Nucleus accumbens (tissue), 56 donors: ENCODE measurements at regions not wholly inside any gene's neighbourhood (a gene's known extent, or its start where the extent isn't known, plus 50 kb on each side); places are given as distances from the start of the nearest gene placed in this dataset.

Source experiments
- DNase-seq, 56 donors: peaks; one replicate each; lab custom pipeline; 2025; lab: John Stamatoyannopoulos, UW

GRCh38 chr5:87997662-87998061, 271.0 kb downstream of the TMEM161B start:
- DNase-seq, result no peak

- no peak for DNase-seq
These were observed 302.4 kb downstream of the TMEM161B start for GRCh38 chr5:87966213-87966612.

DNA sequence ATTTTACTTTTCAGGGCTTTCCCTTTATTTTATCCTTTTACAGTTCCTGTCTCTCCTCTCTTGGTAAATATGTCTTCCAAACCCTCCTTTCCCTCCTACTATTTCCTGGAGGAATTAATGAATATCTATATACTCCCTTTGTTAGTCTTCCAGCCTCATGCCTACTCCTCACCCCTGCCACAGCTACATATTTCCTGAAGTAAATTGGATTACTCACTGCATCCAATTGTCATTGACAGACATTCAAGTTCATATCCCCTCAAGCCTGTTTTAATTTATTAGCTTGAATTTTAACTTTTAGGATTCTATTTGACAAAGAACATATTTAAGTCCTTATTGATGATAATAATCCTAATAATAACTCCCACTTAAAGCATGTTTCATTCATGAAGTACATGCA, 314.5 kb downstream of the TMEM161B start:
- no peak for DNase-seq

- DNase-seq, result no peak
These were observed 317.0 kb downstream of the TMEM161B start for GRCh38 chr5:87951661-87952060.

DNA sequence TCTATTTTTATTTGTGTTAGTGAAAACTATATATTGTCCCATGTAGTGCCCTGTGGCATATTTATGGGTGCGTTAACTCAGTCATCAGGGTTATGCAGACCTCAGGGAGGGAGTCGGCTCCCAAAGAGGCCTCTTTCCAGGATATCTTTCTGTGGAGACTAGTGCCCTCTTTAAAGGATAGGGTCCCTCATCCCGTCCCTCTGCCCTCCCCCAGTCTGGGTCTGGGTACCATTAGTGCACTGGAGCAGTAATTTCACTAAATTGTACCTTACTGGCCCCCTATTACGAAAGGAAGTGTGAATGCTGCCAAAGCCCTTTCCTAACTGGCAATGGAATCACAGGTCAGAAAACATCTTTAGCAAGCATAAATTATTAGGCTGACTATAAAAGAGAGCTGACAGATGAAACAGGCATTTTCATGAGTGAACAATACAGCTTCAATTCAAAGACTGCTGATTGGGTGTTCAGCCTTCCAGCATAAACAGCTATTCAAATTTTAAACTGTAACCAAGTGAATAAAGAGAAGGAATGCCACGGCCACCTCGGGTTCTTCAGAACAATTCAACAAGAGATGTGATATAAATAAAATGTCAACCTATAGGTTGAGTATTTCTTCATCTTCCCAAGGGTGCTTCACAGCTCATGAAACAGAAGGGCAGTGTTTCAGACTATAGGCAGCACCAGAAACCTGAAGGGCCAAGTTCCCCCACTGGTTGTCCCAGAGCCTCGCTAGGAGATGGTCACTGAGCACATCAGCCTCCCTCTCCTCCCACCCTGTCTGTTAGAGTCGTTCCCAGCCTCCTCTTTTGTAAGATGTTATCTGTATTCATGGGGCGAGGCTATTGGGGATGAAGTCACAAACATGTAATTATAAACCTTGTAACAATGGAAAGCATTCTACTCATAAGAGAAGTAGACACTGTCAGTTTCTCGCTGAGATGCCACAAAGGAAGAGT, 318.7 kb downstream of the TMEM161B start:
- DNase-seq, result peak in 50 of 56 donors; percentile 6 to 80 (median 50)

DNA sequence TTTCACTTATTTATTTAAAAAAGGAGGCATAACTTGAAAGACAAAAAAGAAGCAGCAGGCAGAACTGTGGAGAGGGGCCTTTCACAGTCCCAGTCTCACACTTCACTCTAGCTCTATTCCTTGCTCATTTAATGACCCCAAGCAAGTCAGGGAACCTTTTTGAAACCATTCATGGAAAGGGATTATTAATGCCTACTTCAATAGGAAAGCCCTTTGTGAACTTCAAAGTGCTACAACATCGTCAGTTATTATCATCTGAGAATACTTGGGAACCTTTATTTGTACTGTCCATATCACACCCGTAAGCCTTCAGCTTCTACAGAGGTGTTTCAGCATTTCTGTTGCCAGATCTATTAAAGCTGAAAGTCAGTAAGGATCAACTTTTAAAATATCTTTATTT, 320.2 kb downstream of the TMEM161B start:
- no peak for DNase-seq

GRCh38 chr5:87946271-87946670, 322.4 kb downstream of the TMEM161B start:
- DNase-seq, result no peak

DNA sequence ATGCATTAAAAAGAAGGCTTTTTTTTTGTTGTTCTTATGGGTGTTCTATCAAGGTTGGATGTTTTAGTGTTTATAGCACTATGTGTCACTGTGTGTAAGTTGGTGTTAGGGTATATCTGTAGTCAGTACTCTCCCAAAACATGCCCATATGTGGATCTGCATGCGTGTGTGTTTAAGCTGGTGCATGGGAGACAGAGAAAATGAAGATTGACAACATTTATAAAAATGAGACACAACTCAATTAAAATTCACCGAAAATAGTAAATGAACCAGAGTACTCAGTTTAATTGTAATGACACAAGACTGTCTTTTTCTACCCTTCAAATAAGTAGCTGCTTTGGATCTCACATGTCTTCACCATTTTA, 323.4 kb downstream of the TMEM161B start:
- DNase-seq, result no peak

DNA sequence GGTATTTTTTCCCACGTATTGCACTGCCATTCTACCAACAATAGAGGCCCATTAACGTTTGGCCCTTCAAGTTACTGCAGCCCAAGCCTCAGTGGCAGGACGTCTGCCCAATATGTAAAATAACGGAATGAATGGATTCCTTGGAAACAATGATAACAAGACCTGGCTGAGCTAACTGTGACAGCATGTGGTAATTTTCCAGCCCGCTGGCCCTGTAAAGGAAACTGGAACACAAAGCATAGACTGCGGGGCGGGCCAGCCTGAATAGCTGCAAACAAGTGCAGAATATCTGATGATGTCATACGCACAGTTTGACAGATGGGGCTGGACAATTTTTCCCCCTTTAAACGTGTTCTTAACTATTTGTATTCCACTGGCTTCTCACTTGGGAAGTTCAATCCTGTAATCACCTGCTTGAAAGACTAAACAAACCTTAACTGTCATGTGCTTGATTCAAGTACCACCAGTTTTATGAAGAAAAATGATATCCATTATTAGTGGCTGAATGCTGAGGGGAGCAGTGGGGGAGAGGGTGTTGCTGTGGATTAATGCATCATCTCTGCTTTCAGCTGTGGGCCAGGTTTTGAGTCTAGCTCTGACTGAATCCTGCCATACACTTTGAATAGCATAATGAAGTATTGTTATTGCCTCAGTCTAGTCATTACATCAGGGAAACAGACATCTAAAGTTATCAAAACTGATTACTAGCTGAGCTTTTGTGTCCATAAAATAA, 323.9 kb downstream of the TMEM161B start:
- DNase-seq, result peak; percentile 5 to 96 (median 79)

DNA sequence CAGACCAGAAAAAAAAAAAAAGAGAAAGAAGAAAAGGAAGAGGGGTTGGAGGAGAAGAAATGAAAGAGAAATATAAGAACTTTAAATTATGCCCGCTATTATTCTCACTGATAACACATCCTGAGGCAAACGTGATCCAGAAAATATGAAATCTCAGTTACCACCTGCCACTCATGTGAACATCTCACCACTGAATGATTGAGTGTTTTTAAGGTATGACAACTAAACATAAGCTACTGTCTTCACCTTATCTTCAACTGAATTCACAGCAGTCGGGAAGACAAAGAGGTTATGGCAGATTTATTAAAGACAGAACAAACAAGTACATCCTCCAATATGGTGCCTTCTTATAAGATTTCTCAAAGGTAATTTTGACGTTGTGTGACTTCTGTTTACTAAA, 327.9 kb downstream of the TMEM161B start:
- DNase-seq, result no peak

- DNase-seq, result no peak
These were observed 332.0 kb downstream of the TMEM161B start for GRCh38 chr5:87936667-87937066.

DNA sequence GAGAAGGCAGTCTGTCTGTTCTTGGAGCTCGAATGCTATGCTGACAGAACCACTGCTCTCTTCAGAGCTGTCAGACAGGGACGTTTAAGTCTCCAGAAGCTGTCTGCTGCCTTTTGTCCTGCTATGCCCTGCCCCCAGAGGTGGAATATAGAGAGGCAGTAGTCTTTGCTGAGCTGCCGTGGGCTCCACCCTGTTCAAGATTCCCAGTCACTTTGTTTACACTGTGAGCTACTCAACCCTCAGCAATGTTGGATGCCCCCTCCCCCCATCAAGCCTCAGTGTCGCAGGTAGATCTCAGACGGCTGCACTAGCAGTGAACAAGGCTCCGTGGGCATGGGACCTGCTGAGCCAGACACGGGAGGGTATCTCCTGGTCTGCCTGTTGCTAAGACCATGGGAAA, 344.2 kb downstream of the TMEM161B start:
- DNase-seq, result no peak

DNA sequence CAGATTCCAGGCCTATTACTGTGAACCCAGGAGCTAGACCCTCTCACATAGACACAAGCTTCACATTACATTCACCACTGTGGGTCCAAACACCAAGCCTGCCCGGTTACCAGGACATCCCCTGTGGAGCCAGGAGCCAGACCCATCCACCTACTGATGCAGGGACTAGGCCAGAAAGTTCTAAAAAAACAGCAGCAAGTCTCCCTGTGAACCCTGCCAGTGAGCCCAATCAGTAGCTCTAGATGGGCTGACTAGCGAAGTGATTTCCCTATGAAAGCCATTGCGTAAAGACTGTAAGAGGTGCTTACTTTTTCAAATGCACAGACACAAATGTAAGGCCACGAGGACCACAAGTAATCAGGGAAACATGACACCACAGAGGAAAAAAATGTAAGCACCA, 352.3 kb downstream of the TMEM161B start:
- DNase-seq, result no peak

DNA sequence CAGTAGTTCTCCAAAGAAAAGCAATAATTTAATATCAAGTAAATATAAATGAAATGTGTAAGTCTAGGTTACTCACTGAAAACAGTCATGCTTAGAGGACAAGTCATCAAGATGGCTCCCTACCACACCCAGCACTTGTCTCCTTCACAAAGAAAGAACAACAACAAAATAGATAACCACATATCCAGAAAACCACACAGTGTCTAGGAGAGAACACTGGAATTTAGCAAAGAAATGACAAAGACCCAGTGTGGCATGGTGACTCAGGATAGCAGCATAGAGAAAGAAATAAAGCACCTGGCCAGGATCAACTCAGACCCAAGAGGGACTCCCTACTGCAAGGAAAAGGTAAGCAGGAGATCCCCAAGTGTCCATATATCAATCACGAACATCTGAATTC, 356.2 kb downstream of the TMEM161B start:
- DNase-seq, result no peak

DNA sequence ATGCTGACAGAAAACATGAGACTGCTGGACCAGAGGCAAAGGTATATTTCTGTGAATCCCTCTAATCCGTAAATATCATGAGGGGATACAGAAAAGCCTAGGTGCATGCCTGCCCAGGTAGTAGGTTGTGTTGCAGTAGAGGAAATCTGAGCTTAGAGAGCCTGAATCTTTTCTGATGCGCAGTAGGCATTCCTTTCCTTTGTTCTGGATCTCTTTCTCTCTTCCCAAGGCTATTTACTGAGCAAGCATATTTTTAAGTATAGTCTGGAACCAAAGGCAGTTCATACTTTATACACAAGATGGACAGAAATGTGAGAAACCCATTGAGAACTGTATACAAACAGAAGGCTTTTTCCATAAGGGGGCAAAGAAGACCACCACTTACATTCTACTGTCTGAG, 359.3 kb downstream of the TMEM161B start:
- no peak for DNase-seq

DNA sequence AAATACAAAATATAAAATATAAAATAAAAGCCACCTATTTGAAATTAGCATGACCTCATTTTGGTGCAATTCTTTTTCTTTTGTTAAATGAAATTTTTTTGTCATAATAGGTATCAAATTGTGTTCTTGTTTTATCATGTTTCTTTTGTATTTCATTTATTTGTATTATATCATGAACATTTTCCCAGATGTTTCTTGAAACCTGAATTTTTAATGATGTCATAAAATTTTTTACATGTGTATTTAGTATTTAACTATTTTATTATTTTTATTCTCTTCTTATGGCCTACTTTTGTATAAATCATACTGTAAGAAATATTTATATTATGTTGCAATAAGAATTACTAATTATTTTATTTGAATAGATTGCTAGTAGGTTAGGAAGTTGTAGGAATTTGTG, 361.7 kb downstream of the TMEM161B start:
- no peak for DNase-seq

DNA sequence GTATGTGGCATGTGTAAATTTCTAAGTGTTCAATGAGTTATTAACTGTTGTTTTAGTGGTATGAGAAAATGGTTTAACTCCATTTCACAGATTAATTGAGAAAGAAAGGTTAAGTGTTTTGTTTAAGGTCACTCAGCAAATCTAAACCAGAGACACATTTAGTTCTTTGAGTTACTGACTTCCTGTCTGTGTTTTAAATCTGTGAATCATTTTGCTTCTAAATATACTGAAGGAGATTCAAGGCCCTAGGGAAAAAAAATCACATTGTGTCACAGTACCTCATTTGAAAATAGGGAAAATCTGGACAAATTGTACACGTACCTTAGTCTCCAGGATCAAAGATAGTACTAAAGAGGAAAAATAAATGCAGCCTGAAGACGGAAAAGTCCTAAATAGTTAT, 368.2 kb downstream of the TMEM161B start:
- DNase-seq, result no peak

DNA sequence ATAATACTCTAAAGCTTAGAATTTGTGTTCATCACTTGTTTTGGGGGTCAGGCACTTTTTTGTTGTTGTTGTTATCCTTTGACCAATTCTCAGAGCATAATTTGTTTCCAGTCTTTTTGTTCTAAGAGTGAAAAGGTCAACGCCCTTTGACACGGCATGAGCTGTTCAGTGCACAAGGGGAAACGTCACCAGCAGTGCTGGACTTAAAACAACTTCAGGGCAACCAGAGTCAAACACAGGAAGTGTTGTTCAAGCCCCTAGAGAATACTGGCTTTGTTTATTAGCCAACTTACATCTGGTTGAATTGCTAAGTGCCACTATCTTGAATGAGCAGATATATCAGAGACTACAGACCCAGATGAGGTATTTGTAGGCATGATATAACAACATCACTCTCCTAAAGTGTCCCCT, 368.9 kb downstream of the TMEM161B start:
- peak in 52 of 56 donors; percentile 3 to 84 (median 51) for DNase-seq

- DNase-seq, result peak in 43 of 56 donors; percentile 2 to 77 (median 38)
These were observed 369.4 kb downstream of the TMEM161B start for GRCh38 chr5:87899208-87899661.

- no peak for DNase-seq
These were observed 370.1 kb downstream of the TMEM161B start for GRCh38 chr5:87898574-87898973.

GRCh38 chr5:87888139-87888538, 380.5 kb downstream of the TMEM161B start:
- DNase-seq, result no peak

DNA sequence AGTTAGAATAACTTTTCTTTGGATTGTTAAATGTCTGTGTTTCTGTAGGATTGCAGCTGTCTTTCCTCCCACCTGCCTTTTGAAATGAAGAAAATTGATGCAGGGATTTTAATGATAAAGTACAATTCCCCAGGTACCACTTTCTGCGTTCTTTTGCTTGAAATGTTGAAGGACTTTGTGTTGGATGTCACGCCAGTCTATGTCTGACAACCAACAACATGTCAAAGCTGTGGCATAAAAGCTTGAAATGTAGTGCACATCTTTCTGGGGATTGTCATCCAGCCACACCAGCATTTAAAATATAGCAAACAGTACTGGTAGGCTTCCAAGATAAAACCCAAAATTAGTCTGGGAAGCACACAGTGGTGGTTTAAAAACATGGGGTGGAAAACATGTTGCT, 381.4 kb downstream of the TMEM161B start:
- DNase-seq, result no peak
